Transverse colon (tissue), 4 donors: ENCODE measurements at regions not wholly inside any gene's neighbourhood (a gene's known extent, or its start where the extent isn't known, plus 50 kb on each side); places are given as distances from the start of the nearest gene placed in this dataset.

ENCODE experiments used
- CTCF ChIP-seq, 5 experiments: fragments of 200-600 bp in 3 of 5; fragments of 450-650 bp in 2 of 5; sonication (generic) in 3 of 5; IDR thresholded peaks; 1 replicate in 2 of 5; 2 replicates in 3 of 5; pipeline ENCODE4 v1.5.1; 2016 to 2017; ENCODE audit warnings: antibody characterized with exemption in 5 of 5, inconsistent platforms in 3 of 5, mild to moderate bottlenecking in 2 of 5, moderate library complexity in 1 of 5
- POLR2A ChIP-seq: fragments of 450-650 bp; IDR thresholded peaks from one replicate; pipeline ENCODE4 v1.6.1; 2016; ENCODE audit warnings: antibody characterized with exemption, mild to moderate bottlenecking, moderate library complexity
- POLR2AphosphoS5 ChIP-seq, 3 donors: sonication (generic); formaldehyde crosslinking; IDR thresholded peaks; one replicate each; pipeline ENCODE4 v1.6.1; 2016; ENCODE audit warnings: antibody characterized with exemption in 3 of 3

GRCh38 chr12:42704810-42705401 is 115.4 kb upstream of the PRICKLE1 start:
- TF ChIP-seq CTCF (IDR thresholded peaks at IDR 0.05) (no peak), POLR2AphosphoS5 (IDR thresholded peaks at IDR 0.05) (no peak), POLR2A (no peak)
